ENCODE measurements at regions not wholly inside any gene's neighbourhood (a gene's known extent, or its start where the extent isn't known, plus 50 kb on each side); places are given as distances from the start of the nearest gene placed in this dataset.

GRCh38 chr5:74428275-74428674, 212.3 kb downstream of the ENC1 start:
- H3K27me3 ChIP-seq (ENCODE audit: control insufficient read depth, insufficient read depth, low read length), result no peaks in the 10 kb centered on the region
- CTCF ChIA-PET, result no interaction called here
- no peak for TF ChIP-seq CTCF (IDR thresholded peaks at IDR 0.05; ENCODE audit: low read depth, low read length)
- POLR2A ChIA-PET, result no interaction called here
- H3K4me3 ChIP-seq (ENCODE audit: low read depth, low read length), result no peak overlapping the region
- peaks cover 3% of the 10 kb centered on the region; the same call in 1 of the 2 replicates for H3K9me3 ChIP-seq (ENCODE audit: control insufficient read depth, insufficient read depth, low read length)
- DNase-seq (ENCODE audit: low read depth, low spot score), result no peak
- no peak overlapping the region for H3K27ac ChIP-seq (ENCODE audit: low read depth, low read length)

GRCh38 chr5:74426506-74426905, 214.0 kb downstream of the ENC1 start:
- no peak for DNase-seq (ENCODE audit: low read depth, low spot score)
- no peaks in the 10 kb centered on the region for H3K27me3 ChIP-seq (ENCODE audit: control insufficient read depth, insufficient read depth, low read length)
- H3K4me3 ChIP-seq (ENCODE audit: low read depth, low read length), result no peak overlapping the region
- CTCF ChIA-PET, result no interaction called here
- H3K9me3 ChIP-seq (ENCODE audit: control insufficient read depth, insufficient read depth, low read length), result peaks cover 3% of the 10 kb centered on the region; the same call in 1 of the 2 replicates
- TF ChIP-seq CTCF (IDR thresholded peaks at IDR 0.05; ENCODE audit: low read depth, low read length), result no peak
- POLR2A ChIA-PET, result no interaction called here
- H3K27ac ChIP-seq (ENCODE audit: low read depth, low read length), result no peak overlapping the region

- no peak for DNase-seq (ENCODE audit: low read depth, low spot score)
- Histone ChIP-seq H3K27me3 (ENCODE audit: control insufficient read depth, insufficient read depth, low read length) (no peaks in the 10 kb centered on the region), H3K27ac (ENCODE audit: low read depth, low read length) (no peak overlapping the region), H3K4me3 (ENCODE audit: low read depth, low read length) (no peak overlapping the region), H3K9me3 (ENCODE audit: control insufficient read depth, insufficient read depth, low read length) (no peaks in the 10 kb centered on the region)
- POLR2A ChIA-PET, result no interaction called here
- no peak for TF ChIP-seq CTCF (IDR thresholded peaks at IDR 0.05; ENCODE audit: low read depth, low read length)
- CTCF ChIA-PET, result no interaction called here
Measured at GRCh38 chr5:74424162-74424868, 216.2 kb downstream of the ENC1 start.

GRCh38 chr5:74423383-74423782, 217.1 kb downstream of the ENC1 start:
- no peaks in the 10 kb centered on the region for H3K27me3 ChIP-seq (ENCODE audit: control insufficient read depth, insufficient read depth, low read length)
- H3K9me3 ChIP-seq (ENCODE audit: control insufficient read depth, insufficient read depth, low read length), result no peaks in the 10 kb centered on the region
- H3K27ac ChIP-seq (ENCODE audit: low read depth, low read length), result no peak overlapping the region
- ChIA-PET CTCF (no interaction called here), POLR2A (no interaction called here)
- H3K4me3 ChIP-seq (ENCODE audit: low read depth, low read length), result no peak overlapping the region
- DNase-seq (ENCODE audit: low read depth, low spot score), result no peak
- no peak for TF ChIP-seq CTCF (IDR thresholded peaks at IDR 0.05; ENCODE audit: low read depth, low read length)

- no peak for DNase-seq (ENCODE audit: low read depth, low spot score)
- TF ChIP-seq CTCF (IDR thresholded peaks at IDR 0.05; ENCODE audit: low read depth, low read length), result no peak
- CTCF ChIA-PET, result no interaction called here
- POLR2A ChIA-PET, result no interaction called here
- Histone ChIP-seq H3K4me3 (ENCODE audit: low read depth, low read length) (no peak overlapping the region), H3K27ac (ENCODE audit: low read depth, low read length) (no peak overlapping the region), H3K27me3 (ENCODE audit: control insufficient read depth, insufficient read depth, low read length) (no peaks in the 10 kb centered on the region), H3K9me3 (ENCODE audit: control insufficient read depth, insufficient read depth, low read length) (no peaks in the 10 kb centered on the region)
Measured at GRCh38 chr5:74422671-74423070, 217.9 kb downstream of the ENC1 start.
